ENCODE measurements at regions not wholly inside any gene's neighbourhood (a gene's known extent, or its start where the extent isn't known, plus 50 kb on each side); places are given as distances from the start of the nearest gene placed in this dataset.

DNA sequence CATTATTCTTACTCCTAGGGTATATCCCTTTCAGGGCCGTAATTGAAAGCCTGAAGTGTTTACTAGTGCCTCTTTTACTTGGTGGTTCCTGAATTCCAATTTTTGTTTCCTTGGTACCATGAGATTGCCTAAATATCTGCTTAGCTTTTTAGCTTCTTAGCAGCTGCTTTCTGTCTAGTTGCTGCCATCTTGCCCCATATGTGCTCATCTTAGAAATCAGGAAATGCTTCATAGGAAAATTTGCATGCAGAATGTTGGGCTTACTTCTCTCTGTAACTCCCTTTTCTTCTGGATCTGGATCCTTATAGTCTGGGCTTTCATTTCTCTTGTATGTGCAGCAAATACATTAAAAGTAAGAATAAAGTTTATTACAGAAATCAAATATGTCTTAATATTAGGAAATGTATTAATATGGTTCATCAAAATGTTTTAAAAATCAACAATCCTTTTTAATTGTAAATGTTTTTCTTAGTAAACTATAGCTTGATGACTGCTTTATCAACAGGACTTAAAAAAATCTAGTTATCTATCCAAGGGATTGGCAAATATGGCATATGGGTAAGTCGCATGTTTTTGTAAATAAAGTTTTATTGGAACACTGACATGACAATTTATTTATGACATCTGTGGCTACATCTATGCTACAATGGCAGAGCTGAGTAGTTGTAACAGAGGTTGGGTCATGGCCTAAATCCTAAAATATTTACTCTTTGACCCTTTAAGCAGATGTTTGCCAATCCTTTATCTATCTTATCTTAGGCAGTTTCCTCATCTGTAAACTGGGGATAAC lies 73.5 kb upstream of the CDK6 start:
- TF ChIP-seq POLR2AphosphoS5 (IDR thresholded peaks at IDR 0.05): no peak
- TF ChIP-seq, protein P1, sequence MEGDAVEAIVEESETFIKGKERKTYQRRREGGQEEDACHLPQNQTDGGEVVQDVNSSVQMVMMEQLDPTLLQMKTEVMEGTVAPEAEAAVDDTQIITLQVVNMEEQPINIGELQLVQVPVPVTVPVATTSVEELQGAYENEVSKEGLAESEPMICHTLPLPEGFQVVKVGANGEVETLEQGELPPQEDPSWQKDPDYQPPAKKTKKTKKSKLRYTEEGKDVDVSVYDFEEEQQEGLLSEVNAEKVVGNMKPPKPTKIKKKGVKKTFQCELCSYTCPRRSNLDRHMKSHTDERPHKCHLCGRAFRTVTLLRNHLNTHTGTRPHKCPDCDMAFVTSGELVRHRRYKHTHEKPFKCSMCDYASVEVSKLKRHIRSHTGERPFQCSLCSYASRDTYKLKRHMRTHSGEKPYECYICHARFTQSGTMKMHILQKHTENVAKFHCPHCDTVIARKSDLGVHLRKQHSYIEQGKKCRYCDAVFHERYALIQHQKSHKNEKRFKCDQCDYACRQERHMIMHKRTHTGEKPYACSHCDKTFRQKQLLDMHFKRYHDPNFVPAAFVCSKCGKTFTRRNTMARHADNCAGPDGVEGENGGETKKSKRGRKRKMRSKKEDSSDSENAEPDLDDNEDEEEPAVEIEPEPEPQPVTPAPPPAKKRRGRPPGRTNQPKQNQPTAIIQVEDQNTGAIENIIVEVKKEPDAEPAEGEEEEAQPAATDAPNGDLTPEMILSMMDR (IDR thresholded peaks at IDR 0.05 in 8 of 11, conservative IDR thresholded peaks at IDR 0.05 in 3 of 11): no peak
